SK-N-SH treated with all-trans-retinoic acid at 6 μM for 48 hours (cell line): ENCODE measurements at regions not wholly inside any gene's neighbourhood (a gene's known extent, or its start where the extent isn't known, plus 50 kb on each side); places are given as distances from the start of the nearest gene placed in this dataset.

Experiments used
- ARNTL ChIP-seq: fragments of 450-650 bp; formaldehyde crosslinking; IDR thresholded peaks from 2 replicates; pipeline ENCODE4 v1.5.0; 2020; ENCODE audit warnings: low read depth, mild to moderate bottlenecking, moderate library complexity, borderline replicate concordance
- CSDC2 ChIP-seq: fragments of 250-450 bp; sonication (Bioruptor Pico); IDR thresholded peaks from 2 replicates; pipeline ENCODE4 v1.5.0; 2020; ENCODE audit warnings: mild to moderate bottlenecking, moderate library complexity
- ESRRG ChIP-seq: fragments of 250-450 bp; sonication (Bioruptor Pico); IDR thresholded peaks from 2 replicates; pipeline ENCODE4 v1.6.1; 2021; ENCODE audit warnings: mild to moderate bottlenecking
- PATZ1 ChIP-seq: fragments of 250-450 bp; sonication (Bioruptor Pico); IDR thresholded peaks from 2 replicates; pipeline ENCODE4 v1.8.0; 2020; ENCODE audit warnings: mild to moderate bottlenecking, moderate library complexity, borderline replicate concordance
- RARB ChIP-seq: fragments of 250-450 bp; sonication (Bioruptor Pico); IDR thresholded peaks from 2 replicates; pipeline ENCODE4 v1.8.0; 2021; ENCODE audit warnings: mild to moderate bottlenecking, moderate library complexity
- SNAI2 ChIP-seq: fragments of 250-450 bp; sonication (Bioruptor Pico); IDR thresholded peaks from 2 replicates; pipeline ENCODE4 v1.5.0; 2020; ENCODE audit warnings: mild to moderate bottlenecking, moderate library complexity
- TCF4 ChIP-seq: fragments of 250-450 bp; sonication (Bioruptor Pico); IDR thresholded peaks from 2 replicates; pipeline ENCODE4 v1.8.0; 2021; ENCODE audit warnings: mild to moderate bottlenecking, moderate library complexity, borderline replicate concordance
- ZC3H10 ChIP-seq: fragments of 250-450 bp; sonication (Bioruptor Pico); IDR thresholded peaks from 2 replicates; pipeline ENCODE4 v1.5.1; 2021; ENCODE audit warnings: mild to moderate bottlenecking, moderate library complexity
- ZFP3 ChIP-seq: fragments of 250-450 bp; sonication (Bioruptor Pico); IDR thresholded peaks from 2 replicates; pipeline ENCODE4 v1.5.0; 2020; ENCODE audit warnings: mild to moderate bottlenecking, moderate library complexity
- TF ChIP-seq, protein P1 (sequence below): fragments of 250-450 bp; sonication (Bioruptor Pico); IDR thresholded peaks from 2 replicates; pipeline ENCODE4 v1.5.1; 2021; ENCODE audit warnings: mild to moderate bottlenecking, moderate library complexity
- TF ChIP-seq, protein P2 (sequence below): fragments of 250-450 bp; sonication (Bioruptor Pico); IDR thresholded peaks from 2 replicates; pipeline ENCODE4 v1.5.1; 2020; ENCODE audit warnings: low read depth, mild to moderate bottlenecking, moderate library complexity

DNA sequence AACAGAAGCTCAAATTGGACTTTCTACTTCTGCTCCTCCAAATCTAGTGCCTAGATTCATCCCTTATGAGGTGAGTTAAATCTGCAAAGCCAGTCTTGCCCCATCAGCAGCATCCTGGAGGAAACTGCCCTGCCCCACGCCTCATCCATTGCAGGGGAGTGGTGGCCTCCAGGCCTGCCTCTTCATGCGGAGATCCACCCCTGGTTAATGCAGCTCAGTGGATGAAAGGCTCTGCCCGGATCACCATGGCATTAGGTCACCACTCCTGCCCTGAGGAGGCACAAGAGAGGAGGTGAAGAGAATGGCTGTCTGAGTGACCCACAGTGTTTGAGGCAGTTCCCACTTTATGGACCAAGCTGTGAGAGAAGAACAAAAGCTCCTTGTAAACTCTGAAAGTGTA is 218.1 kb downstream of the C12orf75 start:
- TF ChIP-seq, protein P1, sequence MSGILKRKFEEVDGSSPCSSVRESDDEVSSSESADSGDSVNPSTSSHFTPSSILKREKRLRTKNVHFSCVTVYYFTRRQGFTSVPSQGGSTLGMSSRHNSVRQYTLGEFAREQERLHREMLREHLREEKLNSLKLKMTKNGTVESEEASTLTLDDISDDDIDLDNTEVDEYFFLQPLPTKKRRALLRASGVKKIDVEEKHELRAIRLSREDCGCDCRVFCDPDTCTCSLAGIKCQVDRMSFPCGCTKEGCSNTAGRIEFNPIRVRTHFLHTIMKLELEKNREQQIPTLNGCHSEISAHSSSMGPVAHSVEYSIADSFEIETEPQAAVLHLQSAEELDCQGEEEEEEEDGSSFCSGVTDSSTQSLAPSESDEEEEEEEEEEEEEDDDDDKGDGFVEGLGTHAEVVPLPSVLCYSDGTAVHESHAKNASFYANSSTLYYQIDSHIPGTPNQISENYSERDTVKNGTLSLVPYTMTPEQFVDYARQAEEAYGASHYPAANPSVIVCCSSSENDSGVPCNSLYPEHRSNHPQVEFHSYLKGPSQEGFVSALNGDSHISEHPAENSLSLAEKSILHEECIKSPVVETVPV (CRISPR knock-in tag), result no peak
- TF ChIP-seq ZFP3, result no peak
- TF ChIP-seq ESRRG, result no peak
- no peak for TF ChIP-seq TCF4
- TF ChIP-seq ZC3H10, result no peak
- TF ChIP-seq CSDC2 (CRISPR knock-in tag), result no peak
- no peak for TF ChIP-seq ARNTL (CRISPR knock-in tag)
- no peak for TF ChIP-seq PATZ1 (CRISPR knock-in tag)
- TF ChIP-seq SNAI2 (CRISPR knock-in tag), result no peak
- TF ChIP-seq, protein P2, sequence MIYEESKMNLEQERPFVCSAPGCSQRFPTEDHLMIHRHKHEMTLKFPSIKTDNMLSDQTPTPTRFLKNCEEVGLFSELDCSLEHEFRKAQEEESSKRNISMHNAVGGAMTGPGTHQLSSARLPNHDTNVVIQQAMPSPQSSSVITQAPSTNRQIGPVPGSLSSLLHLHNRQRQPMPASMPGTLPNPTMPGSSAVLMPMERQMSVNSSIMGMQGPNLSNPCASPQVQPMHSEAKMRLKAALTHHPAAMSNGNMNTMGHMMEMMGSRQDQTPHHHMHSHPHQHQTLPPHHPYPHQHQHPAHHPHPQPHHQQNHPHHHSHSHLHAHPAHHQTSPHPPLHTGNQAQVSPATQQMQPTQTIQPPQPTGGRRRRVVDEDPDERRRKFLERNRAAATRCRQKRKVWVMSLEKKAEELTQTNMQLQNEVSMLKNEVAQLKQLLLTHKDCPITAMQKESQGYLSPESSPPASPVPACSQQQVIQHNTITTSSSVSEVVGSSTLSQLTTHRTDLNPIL (CRISPR knock-in tag), result no peak
- TF ChIP-seq RARB, result no peak
